CD14-positive monocyte (primary cell): ENCODE measurements at regions not wholly inside any gene's neighbourhood (a gene's known extent, or its start where the extent isn't known, plus 50 kb on each side); places are given as distances from the start of the nearest gene placed in this dataset.

ENCODE experiments used
- DNase-seq, 3 donors: peaks; one replicate each; pipeline ENCODE4 v3.0.0-alpha.2; 2011 to 2022
- H2AFZ ChIP-seq: 2 replicates; pipeline ENCODE4 v1.6.0; 2012; ENCODE audit warnings: mild to moderate bottlenecking, low read depth, low read length, inconsistent platforms; ENCODE audit not compliant: insufficient read depth, poor library complexity, severe bottlenecking
- H3K27ac ChIP-seq, 2 donors: 1 replicate in 1 of 2; 2 replicates in 1 of 2; pipeline ENCODE4 v1.5.1; 2012 to 2013; ENCODE audit warnings: low read length in 2 of 2, control low read depth in 1 of 2, inconsistent platforms in 1 of 2, low read depth in 1 of 2, mild to moderate bottlenecking in 1 of 2
- H3K27me3 ChIP-seq, 2 donors: one replicate each; pipeline versions ENCODE4 v1.6.0 to v1.6.1; 2011 to 2013; ENCODE audit warnings: low read length in 2 of 2; ENCODE audit not compliant: control insufficient read depth in 2 of 2, insufficient read depth in 2 of 2
- H3K36me3 ChIP-seq, 2 donors: replicated peaks in 1 of 2; 1 replicate in 1 of 2; 2 replicates in 1 of 2; pipeline versions ENCODE4 v1.5.1 to v1.6.1; 2012 to 2013; ENCODE audit warnings: low read length in 2 of 2, control low read depth in 1 of 2, inconsistent platforms in 1 of 2, mild to moderate bottlenecking in 1 of 2; ENCODE audit not compliant: insufficient read depth in 2 of 2, control insufficient read depth in 1 of 2
- H3K4me1 ChIP-seq, 2 donors: 1 replicate in 1 of 2; 2 replicates in 1 of 2; pipeline versions ENCODE4 v1.5.1 to v1.6.1; 2012 to 2013; ENCODE audit warnings: low read length in 2 of 2, control low read depth in 1 of 2, inconsistent platforms in 1 of 2, mild to moderate bottlenecking in 1 of 2, moderate library complexity in 1 of 2; ENCODE audit not compliant: insufficient read depth in 2 of 2, control insufficient read depth in 1 of 2
- H3K4me2 ChIP-seq: replicated peaks from 2 replicates; pipeline ENCODE3; 2012; ENCODE audit warnings: low read length, moderate library complexity, mild to moderate bottlenecking; ENCODE audit not compliant: poor library complexity, severe bottlenecking; ENCODE audit errors: extremely low read depth
- H3K4me3 ChIP-seq, 3 experiments: fragments of 200-600 bp in 1 of 3; sonication (generic) in 1 of 3; replicated peaks in 1 of 3; 1 replicate in 2 of 3; 2 replicates in 1 of 3; pipeline ENCODE4 v1.5.1; 2011 to 2013; ENCODE audit warnings: low read length in 3 of 3, mild to moderate bottlenecking in 3 of 3, control low read depth in 2 of 3, low read depth in 2 of 3, inconsistent platforms in 1 of 3, moderate library complexity in 1 of 3
- H3K79me2 ChIP-seq: 2 replicates; pipeline ENCODE4 v1.6.0; 2012; ENCODE audit warnings: mild to moderate bottlenecking, control low read depth, inconsistent platforms, low read length, moderate library complexity; ENCODE audit not compliant: insufficient read depth
- H3K9ac ChIP-seq: 2 replicates; pipeline ENCODE4 v1.6.0; 2017; ENCODE audit warnings: low read length, mild to moderate bottlenecking; ENCODE audit not compliant: insufficient read depth, poor library complexity, severe bottlenecking
- H3K9me3 ChIP-seq, 2 donors: replicated peaks in 1 of 2; 1 replicate in 1 of 2; 2 replicates in 1 of 2; pipeline versions ENCODE4 v1.5.1 to v1.6.1; 2012 to 2013; ENCODE audit warnings: low read length in 2 of 2, control low read depth in 1 of 2; ENCODE audit not compliant: control insufficient read depth in 1 of 2, insufficient read depth in 1 of 2
- H4K20me1 ChIP-seq: 2 replicates; pipeline ENCODE4 v1.6.0; 2012; ENCODE audit warnings: mild to moderate bottlenecking, low read length, control low read depth, moderate library complexity; ENCODE audit not compliant: insufficient read depth
- H3K27ac Mint-ChIP-seq, 7 donors: one replicate each; pipeline ENCODE4 v1.8.0; 2020; ENCODE audit warnings: mild to moderate bottlenecking in 7 of 7, mixed read lengths in 7 of 7, moderate library complexity in 6 of 7, inconsistent platforms in 2 of 7
- H3K27me3 Mint-ChIP-seq, 3 donors: one replicate each; pipeline ENCODE4 v1.8.0; 2021 to 2022; ENCODE audit warnings: low read depth in 3 of 3, mild to moderate bottlenecking in 3 of 3, mixed read lengths in 3 of 3, moderate library complexity in 3 of 3, inconsistent platforms in 1 of 3
- H3K36me3 Mint-ChIP-seq, 2 donors: one replicate each; pipeline ENCODE4 v1.8.0; 2020; ENCODE audit warnings: mixed read lengths in 2 of 2, inconsistent platforms in 1 of 2, mild to moderate bottlenecking in 1 of 2
- H3K4me1 Mint-ChIP-seq: one replicate; pipeline ENCODE4 v1.8.0; 2020; ENCODE audit warnings: mild to moderate bottlenecking, mixed read lengths
- H3K4me3 Mint-ChIP-seq, 2 donors: one replicate each; pipeline ENCODE4 v1.8.0; 2020; ENCODE audit warnings: mild to moderate bottlenecking in 2 of 2, mixed read lengths in 2 of 2, moderate library complexity in 1 of 2
- H3K9me3 Mint-ChIP-seq, 7 donors: one replicate each; pipeline ENCODE4 v1.8.0; 2020 to 2022; ENCODE audit warnings: mixed read lengths in 7 of 7, mild to moderate bottlenecking in 6 of 7, moderate library complexity in 6 of 7, inconsistent platforms in 2 of 7
- WGBS: methylation state at CpG from one replicate; pipeline ENCODE4 v1.1.5; 2013; ENCODE audit warnings: missing lambda C conversion rate; ENCODE audit not compliant: insufficient coverage; 5-methylcytosine and 5-hydroxymethylcytosine counted together
- intact Hi-C, 2 donors: fragments of 100-400 bp; cut with micrococcal nuclease; formaldehyde crosslinking; loops; one replicate each; pipeline versions ENCODE4 v1.15.0 to v1.15.1; 2023
- TF ChIP-seq, protein P1 (sequence below): fragments of 200-600 bp; IDR thresholded peaks from one replicate; pipeline ENCODE4 v1.8.0; 2022; ENCODE audit warnings: antibody characterized with exemption, mild to moderate bottlenecking

DNA sequence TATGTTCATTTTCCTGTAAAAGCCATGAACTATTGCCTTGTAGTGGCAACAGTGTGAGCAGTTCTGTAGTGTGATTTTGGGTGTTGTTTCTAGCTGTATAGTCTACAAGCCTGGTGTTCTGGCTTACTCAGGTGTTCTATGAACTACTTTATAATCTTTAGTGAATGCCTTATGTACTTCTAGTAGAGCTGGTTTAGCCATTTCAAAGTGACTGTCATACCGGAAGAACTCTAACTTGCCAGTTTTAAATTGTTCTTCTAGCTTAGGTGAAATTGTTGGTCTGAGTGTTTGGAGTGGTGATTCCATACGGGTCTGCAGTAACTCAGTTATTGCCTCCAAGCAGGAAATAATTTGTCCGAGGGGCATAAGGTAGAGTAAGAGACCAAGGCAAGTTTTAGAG lies 150.2 kb upstream of the ZNF184 start:
- Histone ChIP-seq H3K4me3 (no peak overlapping the region), H3K9me3 (peaks cover 0 to 6% of the 10 kb centered on the region in 2 donors), H2AFZ (no peak overlapping the region), H3K79me2 (no peaks in the 10 kb centered on the region), H4K20me1 (no peaks in the 10 kb centered on the region), H3K4me2 (no peak overlapping the region), H3K27me3 (peaks cover 16 to 33% of the 10 kb centered on the region in 2 donors), H3K9ac (no peak overlapping the region), H3K36me3 (no peaks in the 10 kb centered on the region), H3K4me1 (no peaks in the 10 kb centered on the region), H3K27ac (no peak overlapping the region)
- Mint-ChIP-seq H3K4me3 (no peak overlapping the region), H3K9me3 (peaks cover 0 to 9% (median 5%) of the 10 kb centered on the region in 7 donors), H3K36me3 (peaks cover 0 to under 1% of the 10 kb centered on the region in 2 donors), H3K4me1 (peaks cover under 1% of the 10 kb centered on the region), H3K27ac (no peak overlapping the region), H3K27me3 (peaks cover 24 to 49% (median 36%) of the 10 kb centered on the region in 3 donors)
- WGBS: 86% methylated on average over 2 of the region's 3 CpGs
- no peak for DNase-seq
- TF ChIP-seq, protein P1, sequence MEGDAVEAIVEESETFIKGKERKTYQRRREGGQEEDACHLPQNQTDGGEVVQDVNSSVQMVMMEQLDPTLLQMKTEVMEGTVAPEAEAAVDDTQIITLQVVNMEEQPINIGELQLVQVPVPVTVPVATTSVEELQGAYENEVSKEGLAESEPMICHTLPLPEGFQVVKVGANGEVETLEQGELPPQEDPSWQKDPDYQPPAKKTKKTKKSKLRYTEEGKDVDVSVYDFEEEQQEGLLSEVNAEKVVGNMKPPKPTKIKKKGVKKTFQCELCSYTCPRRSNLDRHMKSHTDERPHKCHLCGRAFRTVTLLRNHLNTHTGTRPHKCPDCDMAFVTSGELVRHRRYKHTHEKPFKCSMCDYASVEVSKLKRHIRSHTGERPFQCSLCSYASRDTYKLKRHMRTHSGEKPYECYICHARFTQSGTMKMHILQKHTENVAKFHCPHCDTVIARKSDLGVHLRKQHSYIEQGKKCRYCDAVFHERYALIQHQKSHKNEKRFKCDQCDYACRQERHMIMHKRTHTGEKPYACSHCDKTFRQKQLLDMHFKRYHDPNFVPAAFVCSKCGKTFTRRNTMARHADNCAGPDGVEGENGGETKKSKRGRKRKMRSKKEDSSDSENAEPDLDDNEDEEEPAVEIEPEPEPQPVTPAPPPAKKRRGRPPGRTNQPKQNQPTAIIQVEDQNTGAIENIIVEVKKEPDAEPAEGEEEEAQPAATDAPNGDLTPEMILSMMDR: no peak
- intact Hi-C loops: no loop called here

DNA sequence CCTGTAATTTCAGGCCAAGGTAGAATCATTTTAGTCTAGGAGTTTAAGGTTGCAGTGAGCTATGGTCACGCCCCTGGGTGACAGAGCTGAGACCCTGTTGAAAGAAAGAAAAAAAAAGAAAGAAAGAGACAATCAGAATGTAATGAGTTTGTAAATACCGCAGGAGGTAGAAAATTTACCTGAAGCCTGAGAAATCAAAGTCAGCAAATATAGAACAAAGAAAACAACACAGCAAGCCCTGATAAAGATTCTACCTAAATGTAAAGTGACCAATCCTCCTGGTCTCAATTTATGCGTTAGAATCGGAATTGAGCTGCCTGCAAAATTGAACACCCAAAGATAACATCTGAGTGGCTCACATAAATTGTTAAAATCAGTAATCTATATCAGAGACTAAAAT lies 146.5 kb upstream of the ZNF184 start:
- H3K27me3 ChIP-seq: peaks cover 37 to 59% of the 10 kb centered on the region in 2 donors
- Mint-ChIP-seq H3K4me3 (no peak overlapping the region), H3K36me3 (peaks cover 0 to 3% of the 10 kb centered on the region in 2 donors), H3K9me3 (peaks cover 0 to 15% (median 8%) of the 10 kb centered on the region in 7 donors), H3K27ac (no peak overlapping the region), H3K27me3 (peaks cover 51 to 71% (median 57%) of the 10 kb centered on the region in 3 donors), H3K4me1 (peaks cover 9% of the 10 kb centered on the region)
- peaks cover 0 to 11% of the 10 kb centered on the region in 2 donors for H3K9me3 ChIP-seq
- H3K36me3 ChIP-seq: no peaks in the 10 kb centered on the region
- TF ChIP-seq, protein P1: no peak
- no peaks in the 10 kb centered on the region for H3K79me2 ChIP-seq
- H3K4me1 ChIP-seq: no peaks in the 10 kb centered on the region
- H3K4me3 ChIP-seq: no peak overlapping the region
- H3K4me2 ChIP-seq: no peak overlapping the region
- no peak for DNase-seq
- H4K20me1 ChIP-seq: no peaks in the 10 kb centered on the region
- no CpG with 5 or more reads among the region's 4 CpGs for WGBS
- intact Hi-C loops: no loop called here
- no peak overlapping the region for H3K27ac ChIP-seq
- no peak overlapping the region for H3K9ac ChIP-seq
- no peak overlapping the region for H2AFZ ChIP-seq
